Heart left ventricle (tissue), 16 donors: ENCODE measurements at regions not wholly inside any gene's neighbourhood (a gene's known extent, or its start where the extent isn't known, plus 50 kb on each side); places are given as distances from the start of the nearest gene placed in this dataset.

Experiments
- ATAC-seq, 4 donors: fragments of 200-7000 bp; cut with Tn5 transposase; one replicate each; pipeline ENCODE4 v1.9.1; 2020 to 2022; ENCODE audit warnings: moderate library complexity in 4 of 4, mild to moderate bottlenecking in 3 of 4, moderate number of reproducible peaks in 1 of 4
- DNase-seq, 5 donors: peaks; one replicate each; pipeline ENCODE4 v3.0.0-alpha.2; 2020
- H3K27ac ChIP-seq, 12 donors: fragments of 200-600 bp; sonication (generic) in 4 of 12; one replicate each; pipeline versions ENCODE4 v1.5.0 to v1.8.0; 2016 to 2022; ENCODE audit warnings: mild to moderate bottlenecking in 2 of 12
- H3K27me3 ChIP-seq, 9 donors: fragments of 200-600 bp; sonication (generic) in 2 of 9; one replicate each; pipeline versions ENCODE4 v1.5.1 to v1.8.0; 2016 to 2022; ENCODE audit warnings: mild to moderate bottlenecking in 3 of 9
- H3K36me3 ChIP-seq, 9 donors: fragments of 200-600 bp; sonication (generic) in 2 of 9; one replicate each; pipeline versions ENCODE4 v1.5.0 to v1.8.0; 2018 to 2022; ENCODE audit warnings: mild to moderate bottlenecking in 2 of 9
- H3K4me1 ChIP-seq, 12 donors: fragments of 200-600 bp; sonication (generic) in 4 of 12; one replicate each; pipeline versions ENCODE4 v1.5.0 to v1.8.0; 2016 to 2022; ENCODE audit warnings: mild to moderate bottlenecking in 3 of 12
- H3K4me3 ChIP-seq, 12 donors: fragments of 200-600 bp; sonication (generic) in 4 of 12; one replicate each; pipeline versions ENCODE4 v1.5.0 to v1.8.0; 2017 to 2022; ENCODE audit warnings: mild to moderate bottlenecking in 9 of 12, moderate library complexity in 4 of 12
- H3K9me3 ChIP-seq, 12 donors: fragments of 200-600 bp; sonication (generic) in 4 of 12; one replicate each; pipeline versions ENCODE4 v1.5.0 to v1.8.0; 2016 to 2022; ENCODE audit warnings: mild to moderate bottlenecking in 1 of 12
- CTCF ChIP-seq, 12 donors: fragments of 200-600 bp; sonication (generic) in 4 of 12; IDR thresholded peaks; one replicate each; pipeline versions ENCODE4 v1.5.0 to v1.8.0; 2018 to 2022; ENCODE audit warnings: antibody characterized with exemption in 12 of 12, mild to moderate bottlenecking in 5 of 12
- POLR2A ChIP-seq, 2 donors: fragments of 450-650 bp; IDR thresholded peaks; one replicate each; pipeline ENCODE4 v1.6.1; 2017; ENCODE audit warnings: antibody characterized with exemption in 2 of 2, mild to moderate bottlenecking in 2 of 2, moderate library complexity in 2 of 2
- WGBS, 4 donors: extraction: QIAGEN DNeasy Blood & Tissue Kit in 2 of 4; methylation state at CpG; one replicate each; pipeline versions ENCODE4 v1.1.5 to v1.1.7; 2013 to 2018; 5-methylcytosine and 5-hydroxymethylcytosine counted together
- intact Hi-C, 10 donors: fragments of 100-400 bp; cut with DNase I; formaldehyde crosslinking; loops; one replicate each; pipeline versions ENCODE4 v1.11.1 to v1.14.2; 2022
- donor health status: ischemic (EF 13 %, LVEDD 7.1; RV severe dilation, severe dysfunction).
- donor health status: healthy with polysubstance abuse.
- donor health status: DM: no; HTN: yes; CAD: no.
- donor health status: DM: no; HTN: no; CAD: no.
- donor health status: ischemic (EF 25% LVEDD 6.9; RV normal size, moderate dysfunction).
- donor health status: ischemic (EF 25% LVEDD 5.7; RV mildly dilated, moderate dysfunction).
- donor health status: healthy.
- donor health status: DM: yes; HTN: yes; CAD: no.
- donor health status: ischemic (EF 35%, LVEDD 5.7; RV mildly dilated, moderate dysfunction).
- donor health status: nonischemic (EF 11% LVEDD 7.7; RV severe dilation, severe dysfunction).
- donor health status: DM: yes; HTN: yes; CAD: no.
- donor health status: PGD.
- donor health status: ischemic (EF 29% LVEDD 5.4; RV normal size, mild dysfunction).
- donor health status: nonischemic (EF 23%, LVEDD 6.1; RV moderate dilation, normal function).

GRCh38 chr2:122758967-122759366 lies 1003.5 kb downstream of the TSN start:
- peaks cover 0 to 25% (median 0%) of the 10 kb centered on the region in 12 donors for H3K9me3 ChIP-seq
- H3K27ac ChIP-seq: no peak overlapping the region
- no peaks in the 10 kb centered on the region for H3K36me3 ChIP-seq
- no peak for ATAC-seq
- no peaks in the 10 kb centered on the region for H3K27me3 ChIP-seq
- peaks cover 0 to 3% (median 0%) of the 10 kb centered on the region in 12 donors for H3K4me1 ChIP-seq
- intact Hi-C loops: no loop called here
- H3K4me3 ChIP-seq: no peak overlapping the region
- DNase-seq: no peak
- TF ChIP-seq POLR2A (IDR thresholded peaks at IDR 0.05): no peak
- no peak for TF ChIP-seq CTCF (IDR thresholded peaks at IDR 0.05)
- 50 to 60% (median 57%) methylated on average over 2 of the region's 2 CpGs for WGBS, 4 donors

- Histone ChIP-seq H3K27ac (no peak overlapping the region), H3K27me3 (no peaks in the 10 kb centered on the region), H3K4me1 (no peaks in the 10 kb centered on the region), H3K36me3 (no peaks in the 10 kb centered on the region), H3K4me3 (no peak overlapping the region), H3K9me3 (peaks cover 0 to 59% (median 6%) of the 10 kb centered on the region in 12 donors)
- DNase-seq (no peak), ATAC-seq (no peak)
- WGBS, 4 donors: 62 to 67% (median 66%) methylated on average over 3 of the region's 3 CpGs
- intact Hi-C loops: no loop called here
- TF ChIP-seq POLR2A (IDR thresholded peaks at IDR 0.05): no peak
- no peak for TF ChIP-seq CTCF (IDR thresholded peaks at IDR 0.05)
Observed at GRCh38 chr2:122764014-122764413, 1008.6 kb downstream of the TSN start.

- no peaks in the 10 kb centered on the region for H3K4me1 ChIP-seq
- TF ChIP-seq CTCF (IDR thresholded peaks at IDR 0.05): no peak
- TF ChIP-seq POLR2A (IDR thresholded peaks at IDR 0.05): no peak
- H3K36me3 ChIP-seq: no peaks in the 10 kb centered on the region
- H3K4me3 ChIP-seq: no peak overlapping the region
- no peak for ATAC-seq
- peaks cover 0 to 35% (median 0%) of the 10 kb centered on the region in 12 donors for H3K9me3 ChIP-seq
- no peak for DNase-seq
- no peak overlapping the region for H3K27ac ChIP-seq
- H3K27me3 ChIP-seq: no peaks in the 10 kb centered on the region
- intact Hi-C loops: no loop called here
- WGBS, 4 donors: 85 to 92% (median 89%) methylated on average over 1 of the region's 1 CpG
Observed at GRCh38 chr2:122780251-122780650, 1024.8 kb downstream of the TSN start.

DNA sequence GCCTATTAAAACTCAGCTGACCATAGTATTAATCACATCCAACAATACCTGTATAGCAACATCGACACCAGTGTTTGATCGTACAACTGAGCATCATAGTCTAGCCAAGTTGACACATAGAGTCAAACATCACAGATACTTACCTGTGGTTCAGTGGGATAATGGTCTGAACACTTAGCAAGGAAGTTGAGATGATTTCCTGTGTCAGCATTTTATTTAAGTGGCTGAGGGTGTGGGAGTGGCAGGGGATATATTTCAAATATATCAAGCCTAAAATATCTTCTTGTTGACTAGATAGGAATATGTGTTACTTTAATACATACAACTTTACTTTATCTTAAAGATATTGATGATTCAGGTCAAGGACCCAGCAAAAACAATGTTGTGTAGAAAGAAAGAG lies 1038.6 kb downstream of the TSN start:
- Histone ChIP-seq H3K4me1 (no peaks in the 10 kb centered on the region), H3K4me3 (no peak overlapping the region), H3K27ac (no peak overlapping the region), H3K9me3 (peaks cover 0 to 11% (median 0%) of the 10 kb centered on the region in 12 donors), H3K36me3 (no peaks in the 10 kb centered on the region), H3K27me3 (no peaks in the 10 kb centered on the region)
- 93 to 100% (median 96%) methylated on average over 2 of the region's 2 CpGs for WGBS, 4 donors
- no peak for TF ChIP-seq CTCF (IDR thresholded peaks at IDR 0.05)
- no peak for TF ChIP-seq POLR2A (IDR thresholded peaks at IDR 0.05)
- DNase-seq (no peak), ATAC-seq (no peak)
- intact Hi-C loops: loop anchor here in 1 of 10 donors (2.0 kb wide), 1 partner anchor 17 kb away; no protein-coding TSS in a partner anchor
